DMS153 treated with DMSO at 0.1 percent for 48 hours (cell line): ENCODE measurements at regions not wholly inside any gene's neighbourhood (a gene's known extent, or its start where the extent isn't known, plus 50 kb on each side); places are given as distances from the start of the nearest gene placed in this dataset.

Experiments
- DNase-seq: peaks from one replicate; lab custom pipeline; 2025; ENCODE audit not compliant: unreplicated experiment; lab: John Stamatoyannopoulos, UW

- no peak for DNase-seq
Measured at GRCh38 chr9:109549386-109549785, 51.3 kb upstream of the PTPN3 start.

GRCh38 chr9:109551651-109552050, 53.5 kb upstream of the PTPN3 start:
- no peak for DNase-seq

- no peak for DNase-seq
Measured at GRCh38 chr9:109555215-109555614, 57.1 kb upstream of the PTPN3 start.

- DNase-seq: no peak
Measured at GRCh38 chr9:109556061-109556460, 58.0 kb upstream of the PTPN3 start.

GRCh38 chr9:109556786-109557185, 58.7 kb upstream of the PTPN3 start:
- no peak for DNase-seq

- DNase-seq: no peak
Measured at GRCh38 chr9:109557481-109557880, 59.4 kb upstream of the PTPN3 start.

GRCh38 chr9:109558718-109559151, 60.6 kb upstream of the PTPN3 start:
- no peak for DNase-seq

- DNase-seq: no peak
Measured at GRCh38 chr9:109560470-109561132, 62.5 kb upstream of the PTPN3 start.

- DNase-seq: no peak
Measured at GRCh38 chr9:109561137-109561536, 63.0 kb upstream of the PTPN3 start.

- DNase-seq: no peak
Measured at GRCh38 chr9:109568089-109568488, 70.0 kb upstream of the PTPN3 start.

- DNase-seq: peak; percentile 40
Measured at GRCh38 chr9:109568568-109569210, 70.6 kb upstream of the PTPN3 start.

GRCh38 chr9:109574061-109574882, 76.2 kb upstream of the PTPN3 start:
- DNase-seq: peak; percentile 72

- no peak for DNase-seq
Measured at GRCh38 chr9:109576762-109577161, 78.7 kb upstream of the PTPN3 start.

GRCh38 chr9:109579191-109579948, 81.3 kb upstream of the PTPN3 start:
- DNase-seq: no peak

GRCh38 chr9:109582386-109582785, 84.3 kb upstream of the PTPN3 start:
- no peak for DNase-seq

- no peak for DNase-seq
Measured at GRCh38 chr9:109584205-109584604, 86.1 kb upstream of the PTPN3 start.

GRCh38 chr9:109585796-109586195, 87.7 kb upstream of the PTPN3 start:
- no peak for DNase-seq

GRCh38 chr9:109586993-109587392, 88.9 kb upstream of the PTPN3 start:
- no peak for DNase-seq

GRCh38 chr9:109588415-109588814, 90.3 kb upstream of the PTPN3 start:
- no peak for DNase-seq

- peak; percentile 16 for DNase-seq
Measured at GRCh38 chr9:109590966-109591365, 92.9 kb upstream of the PTPN3 start.

GRCh38 chr9:109591691-109592090, 93.6 kb upstream of the PTPN3 start:
- no peak for DNase-seq
